ENCODE measurements at regions not wholly inside any gene's neighbourhood (a gene's known extent, or its start where the extent isn't known, plus 50 kb on each side); places are given as distances from the start of the nearest gene placed in this dataset.

DNA sequence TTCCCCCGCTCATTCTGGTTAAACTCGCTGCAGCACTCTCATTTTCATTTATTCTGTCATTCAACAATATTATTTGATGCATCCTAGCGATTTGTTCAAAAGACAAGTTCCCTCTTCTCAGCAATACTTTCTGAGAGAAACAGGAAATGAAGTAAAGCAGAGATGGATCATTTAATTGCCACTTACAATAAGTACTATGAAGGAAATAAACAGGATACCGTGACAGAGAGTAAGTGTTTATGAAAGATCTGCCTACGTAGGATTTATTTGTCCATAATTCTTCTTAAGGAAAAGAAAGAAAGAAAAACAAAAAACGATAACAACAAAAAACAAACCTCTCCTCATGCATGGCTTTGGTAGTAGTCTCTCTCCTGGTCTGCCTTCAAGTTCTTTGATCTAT is 406.8 kb upstream of the ZNF608 start:
- no peak for DNase-seq (ENCODE audit: low spot score in 2 of 2)
- H3K27me3 ChIP-seq = no peaks in the 10 kb centered on the region
- H3K36me3 ChIP-seq = no peaks in the 10 kb centered on the region
- H3K4me3 ChIP-seq = no peak overlapping the region
- TF ChIP-seq POLR2AphosphoS5 (IDR thresholded peaks at IDR 0.05) (no peak), EP300 (IDR thresholded peaks at IDR 0.05) (no peak), POLR2A (IDR thresholded peaks at IDR 0.05) (no peak)
- TF ChIP-seq, protein P1, sequence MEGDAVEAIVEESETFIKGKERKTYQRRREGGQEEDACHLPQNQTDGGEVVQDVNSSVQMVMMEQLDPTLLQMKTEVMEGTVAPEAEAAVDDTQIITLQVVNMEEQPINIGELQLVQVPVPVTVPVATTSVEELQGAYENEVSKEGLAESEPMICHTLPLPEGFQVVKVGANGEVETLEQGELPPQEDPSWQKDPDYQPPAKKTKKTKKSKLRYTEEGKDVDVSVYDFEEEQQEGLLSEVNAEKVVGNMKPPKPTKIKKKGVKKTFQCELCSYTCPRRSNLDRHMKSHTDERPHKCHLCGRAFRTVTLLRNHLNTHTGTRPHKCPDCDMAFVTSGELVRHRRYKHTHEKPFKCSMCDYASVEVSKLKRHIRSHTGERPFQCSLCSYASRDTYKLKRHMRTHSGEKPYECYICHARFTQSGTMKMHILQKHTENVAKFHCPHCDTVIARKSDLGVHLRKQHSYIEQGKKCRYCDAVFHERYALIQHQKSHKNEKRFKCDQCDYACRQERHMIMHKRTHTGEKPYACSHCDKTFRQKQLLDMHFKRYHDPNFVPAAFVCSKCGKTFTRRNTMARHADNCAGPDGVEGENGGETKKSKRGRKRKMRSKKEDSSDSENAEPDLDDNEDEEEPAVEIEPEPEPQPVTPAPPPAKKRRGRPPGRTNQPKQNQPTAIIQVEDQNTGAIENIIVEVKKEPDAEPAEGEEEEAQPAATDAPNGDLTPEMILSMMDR (IDR thresholded peaks at IDR 0.05) = no peak
- no peaks in the 10 kb centered on the region for H3K4me1 ChIP-seq
- no peaks in the 10 kb centered on the region for H3K9me3 ChIP-seq
- no peak overlapping the region for H3K27ac ChIP-seq
- 49% methylated on average over 6 of the region's 6 CpGs for WGBS

DNA sequence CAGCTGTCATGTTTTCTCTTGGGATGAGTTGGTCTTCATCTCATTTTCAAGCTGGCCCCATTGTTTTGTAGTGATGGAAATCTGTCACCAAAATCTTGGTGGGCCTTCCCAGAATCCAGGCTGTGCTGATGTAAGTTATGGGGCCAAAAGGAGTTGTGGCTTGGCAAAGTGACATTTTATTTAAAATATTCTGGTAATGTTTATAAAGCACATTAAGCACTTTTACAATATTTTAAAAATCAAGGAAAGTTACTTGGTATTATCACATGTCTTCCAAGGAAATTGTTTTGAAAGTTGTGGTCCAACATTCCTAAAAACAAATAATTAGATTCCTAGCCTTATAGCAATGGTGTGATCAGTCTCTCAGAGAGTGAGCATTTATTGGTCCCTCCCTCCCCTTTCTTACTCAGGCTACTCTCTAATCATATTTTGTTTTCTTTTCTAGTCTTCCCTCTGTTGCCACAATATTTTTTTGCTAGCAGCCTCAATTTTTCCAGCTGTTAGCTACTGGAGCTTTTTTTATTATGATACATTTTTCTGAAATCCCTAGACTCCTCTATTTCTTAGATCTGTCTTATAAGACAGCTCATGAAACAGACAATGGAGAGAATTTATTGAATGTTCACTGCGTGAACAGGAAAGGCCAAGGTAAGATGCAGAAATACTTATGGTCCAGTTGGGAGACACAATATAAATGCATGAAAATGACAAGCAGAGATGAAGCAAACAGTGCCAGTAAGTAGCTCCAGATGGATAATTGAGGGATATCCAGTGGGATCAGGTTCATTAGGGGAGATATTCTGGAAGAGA is 408.1 kb upstream of the ZNF608 start:
- 3% methylated on average over 1 of the region's 1 CpG for WGBS
- no peak overlapping the region for H3K27ac ChIP-seq
- no peak for DNase-seq (ENCODE audit: low spot score in 2 of 2)
- H3K36me3 ChIP-seq = no peaks in the 10 kb centered on the region
- no peak overlapping the region for H3K4me3 ChIP-seq
- no peaks in the 10 kb centered on the region for H3K9me3 ChIP-seq
- no peak for TF ChIP-seq EP300 (IDR thresholded peaks at IDR 0.05)
- TF ChIP-seq POLR2A (IDR thresholded peaks at IDR 0.05) = no peak
- TF ChIP-seq, protein P1 (IDR thresholded peaks at IDR 0.05) = no peak
- no peak for TF ChIP-seq POLR2AphosphoS5 (IDR thresholded peaks at IDR 0.05)
- H3K4me1 ChIP-seq = no peaks in the 10 kb centered on the region
- H3K27me3 ChIP-seq = no peaks in the 10 kb centered on the region

DNA sequence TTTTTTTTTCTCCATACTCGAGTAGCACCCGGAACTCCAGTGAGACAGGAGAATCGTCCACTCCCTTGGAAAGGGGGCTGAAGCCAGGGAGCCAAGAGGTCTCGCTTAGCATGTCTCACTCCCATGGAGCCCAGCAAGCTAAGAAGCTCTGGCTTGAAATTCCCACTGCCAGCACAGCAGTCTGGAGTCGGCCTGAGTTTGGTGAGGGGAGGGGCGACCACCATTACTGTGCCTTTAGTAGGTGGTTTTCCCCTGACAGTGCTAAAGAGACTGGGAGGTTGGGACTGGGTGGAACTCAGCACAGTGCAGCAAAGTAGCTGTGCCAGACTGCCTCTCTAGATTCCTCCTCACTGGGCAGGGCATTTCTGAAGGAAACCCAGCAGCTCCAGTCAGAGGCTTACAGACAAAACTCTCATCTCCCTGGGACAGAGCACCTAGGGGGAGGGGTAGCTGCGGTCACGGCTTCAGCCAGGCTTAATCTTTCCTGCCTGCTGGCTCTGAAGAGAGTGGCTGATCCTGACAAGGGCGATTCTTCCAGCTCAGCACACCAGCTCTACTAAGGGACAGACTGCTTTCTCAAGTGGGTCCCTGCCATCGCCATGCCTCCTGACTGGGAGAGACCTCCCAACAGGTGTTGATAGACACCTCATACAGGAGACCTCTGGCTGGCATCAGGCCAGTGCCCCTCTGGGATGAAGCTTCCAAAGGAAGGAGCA is 414.5 kb upstream of the ZNF608 start:
- H3K4me3 ChIP-seq = no peak overlapping the region
- H3K36me3 ChIP-seq = no peaks in the 10 kb centered on the region
- H3K27ac ChIP-seq = no peak overlapping the region
- TF ChIP-seq POLR2AphosphoS5 (IDR thresholded peaks at IDR 0.05) (no peak), EP300 (IDR thresholded peaks at IDR 0.05) (no peak), POLR2A (IDR thresholded peaks at IDR 0.05) (no peak)
- TF ChIP-seq, protein P1 (IDR thresholded peaks at IDR 0.05) = no peak
- WGBS = 79% methylated on average over 4 of the region's 10 CpGs
- peaks cover 3% of the 10 kb centered on the region for H3K27me3 ChIP-seq
- peaks cover 18% of the 10 kb centered on the region for H3K9me3 ChIP-seq
- DNase-seq (ENCODE audit: low spot score in 2 of 2) = no peak
- H3K4me1 ChIP-seq = no peaks in the 10 kb centered on the region

DNA sequence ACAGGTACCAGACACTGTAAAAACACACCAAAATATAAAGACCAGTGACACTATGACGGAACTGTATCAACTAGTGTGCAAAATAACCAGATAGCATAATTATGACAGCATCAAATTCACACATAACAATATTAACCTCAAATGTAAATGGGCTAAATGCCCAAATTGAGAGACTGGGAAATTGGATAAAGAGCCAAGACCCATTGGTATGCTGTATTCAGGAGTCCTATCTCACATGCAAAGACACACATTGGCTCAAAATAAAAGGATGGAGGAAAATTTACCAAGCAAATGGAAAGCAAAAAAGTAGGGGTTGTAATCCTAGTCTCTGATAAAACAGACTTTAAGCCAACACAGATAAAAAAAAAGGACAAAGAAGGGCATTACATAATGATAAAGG is 416.3 kb upstream of the ZNF608 start:
- TF ChIP-seq POLR2A (IDR thresholded peaks at IDR 0.05) (no peak), POLR2AphosphoS5 (IDR thresholded peaks at IDR 0.05) (no peak)
- TF ChIP-seq, protein P1 (IDR thresholded peaks at IDR 0.05) = no peak
- Histone ChIP-seq H3K4me1 (no peaks in the 10 kb centered on the region), H3K4me3 (no peak overlapping the region), H3K27me3 (peaks cover 3% of the 10 kb centered on the region), H3K27ac (no peak overlapping the region), H3K9me3 (peaks cover 24% of the 10 kb centered on the region), H3K36me3 (no peaks in the 10 kb centered on the region)
- 96% methylated on average over 1 of the region's 1 CpG for WGBS
- DNase-seq (ENCODE audit: low spot score in 2 of 2) = no peak

DNA sequence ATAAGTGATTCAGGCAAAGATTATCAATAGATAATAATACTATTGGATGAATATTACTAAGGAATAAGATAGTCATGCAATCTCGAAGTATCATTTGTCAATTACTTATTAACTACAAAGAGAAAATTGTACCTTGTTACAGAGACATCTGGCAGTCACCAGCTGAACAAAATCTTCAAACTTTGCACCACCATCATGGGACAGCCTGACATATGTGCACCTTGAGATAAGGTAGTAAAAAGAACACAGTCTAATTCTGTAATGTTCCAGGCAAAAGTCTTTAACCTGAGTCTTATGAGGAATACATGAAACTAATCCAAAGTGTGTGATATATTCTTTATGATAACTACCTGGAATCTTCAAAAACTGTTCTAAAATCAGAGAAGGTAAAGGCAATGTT is 423.0 kb upstream of the ZNF608 start:
- no peak for TF ChIP-seq POLR2A (IDR thresholded peaks at IDR 0.05)
- no peak for TF ChIP-seq EP300 (IDR thresholded peaks at IDR 0.05)
- TF ChIP-seq POLR2AphosphoS5 (IDR thresholded peaks at IDR 0.05) = no peak
- TF ChIP-seq, protein P1 (IDR thresholded peaks at IDR 0.05) = no peak
- no peak overlapping the region for H3K27ac ChIP-seq
- no peaks in the 10 kb centered on the region for H3K36me3 ChIP-seq
- no peak overlapping the region for H3K4me3 ChIP-seq
- 78% methylated on average over 1 of the region's 1 CpG for WGBS
- H3K4me1 ChIP-seq = no peaks in the 10 kb centered on the region
- no peak for DNase-seq (ENCODE audit: low spot score in 2 of 2)
- H3K9me3 ChIP-seq = peaks cover 15% of the 10 kb centered on the region
- H3K27me3 ChIP-seq = no peaks in the 10 kb centered on the region

Data from suprapubic skin (tissue), 4 donors.